Thyroid gland (tissue), 4 donors: ENCODE measurements at regions not wholly inside any gene's neighbourhood (a gene's known extent, or its start where the extent isn't known, plus 50 kb on each side); places are given as distances from the start of the nearest gene placed in this dataset.
"Not testable (repeated sequence)": the region's sequence is repeated elsewhere in the genome, so short reads cannot be mapped to it uniquely, and the experiment has no call there.

ENCODE experiments used
- DNase-seq, 2 donors: peaks; one replicate each; pipeline ENCODE4 v3.0.0-alpha.2; 2019
- H3K27ac ChIP-seq, 3 donors: fragments of 200-600 bp; sonication (generic); 1 replicate in 2 of 3; 2 replicates in 1 of 3; pipeline ENCODE4 v1.5.1; 2016 to 2019; ENCODE audit warnings: mild to moderate bottlenecking in 1 of 3, moderate library complexity in 1 of 3
- H3K27me3 ChIP-seq: fragments of 200-600 bp; sonication (generic); one replicate; pipeline ENCODE4 v1.5.1; 2019
- H3K36me3 ChIP-seq, 2 donors: fragments of 200-600 bp; sonication (generic); one replicate each; pipeline ENCODE4 v1.5.1; 2016 to 2019
- H3K4me1 ChIP-seq, 2 donors: fragments of 200-600 bp; sonication (generic); one replicate each; pipeline ENCODE4 v1.5.1; 2017 to 2019
- H3K4me3 ChIP-seq, 3 donors: fragments of 200-600 bp; sonication (generic); replicated peaks in 1 of 3; 1 replicate in 2 of 3; 2 replicates in 1 of 3; pipeline ENCODE4 v1.5.1; 2016; ENCODE audit warnings: mild to moderate bottlenecking in 1 of 3
- H3K9me3 ChIP-seq: fragments of 200-600 bp; sonication (generic); one replicate; pipeline ENCODE4 v1.5.1; 2017
- POLR2A ChIP-seq, 2 donors: fragments of 450-650 bp; IDR thresholded peaks; one replicate each; pipeline ENCODE4 v1.6.1; 2017; ENCODE audit warnings: antibody characterized with exemption in 2 of 2, mild to moderate bottlenecking in 2 of 2, moderate library complexity in 1 of 2
- WGBS, 2 donors: methylation state at CpG; one replicate each; pipeline ENCODE4 v1.1.5; 2017; 5-methylcytosine and 5-hydroxymethylcytosine counted together
- intact Hi-C: fragments of 100-400 bp; cut with DNase I; formaldehyde crosslinking; loops from one replicate; pipeline ENCODE4 v1.15.1; 2023
- TF ChIP-seq, protein P1 (sequence below), 6 experiments: fragments of 200-600 bp in 3 of 6; fragments of 450-650 bp in 3 of 6; sonication (generic) in 3 of 6; IDR thresholded peaks; one replicate each; pipeline ENCODE4 v1.5.1; 2016 to 2019; ENCODE audit warnings: antibody characterized with exemption in 6 of 6, mild to moderate bottlenecking in 2 of 6, inconsistent platforms in 1 of 6, moderate library complexity in 1 of 6

GRCh38 chr2:138267161-138267901 lies 234.2 kb upstream of the SPOPL start:
- no peaks in the 10 kb centered on the region for H3K9me3 ChIP-seq
- no peak for DNase-seq
- no peaks in the 10 kb centered on the region for H3K27me3 ChIP-seq
- H3K27ac ChIP-seq, result no peak overlapping the region
- H3K4me3 ChIP-seq, result no peak overlapping the region
- intact Hi-C loops, result no loop called here
- TF ChIP-seq POLR2A (IDR thresholded peaks at IDR 0.05), result no peak
- TF ChIP-seq, protein P1, sequence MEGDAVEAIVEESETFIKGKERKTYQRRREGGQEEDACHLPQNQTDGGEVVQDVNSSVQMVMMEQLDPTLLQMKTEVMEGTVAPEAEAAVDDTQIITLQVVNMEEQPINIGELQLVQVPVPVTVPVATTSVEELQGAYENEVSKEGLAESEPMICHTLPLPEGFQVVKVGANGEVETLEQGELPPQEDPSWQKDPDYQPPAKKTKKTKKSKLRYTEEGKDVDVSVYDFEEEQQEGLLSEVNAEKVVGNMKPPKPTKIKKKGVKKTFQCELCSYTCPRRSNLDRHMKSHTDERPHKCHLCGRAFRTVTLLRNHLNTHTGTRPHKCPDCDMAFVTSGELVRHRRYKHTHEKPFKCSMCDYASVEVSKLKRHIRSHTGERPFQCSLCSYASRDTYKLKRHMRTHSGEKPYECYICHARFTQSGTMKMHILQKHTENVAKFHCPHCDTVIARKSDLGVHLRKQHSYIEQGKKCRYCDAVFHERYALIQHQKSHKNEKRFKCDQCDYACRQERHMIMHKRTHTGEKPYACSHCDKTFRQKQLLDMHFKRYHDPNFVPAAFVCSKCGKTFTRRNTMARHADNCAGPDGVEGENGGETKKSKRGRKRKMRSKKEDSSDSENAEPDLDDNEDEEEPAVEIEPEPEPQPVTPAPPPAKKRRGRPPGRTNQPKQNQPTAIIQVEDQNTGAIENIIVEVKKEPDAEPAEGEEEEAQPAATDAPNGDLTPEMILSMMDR (IDR thresholded peaks at IDR 0.05), result no peak
- 73 to 86% methylated on average over 4 of the region's 4 CpGs for WGBS, 2 donors
- H3K36me3 ChIP-seq, result no peaks in the 10 kb centered on the region
- no peaks in the 10 kb centered on the region for H3K4me1 ChIP-seq

- H3K27ac ChIP-seq, result no peak overlapping the region
- TF ChIP-seq, protein P1 (IDR thresholded peaks at IDR 0.05), result no peak
- TF ChIP-seq POLR2A (IDR thresholded peaks at IDR 0.05), result no peak
- no peak overlapping the region for H3K4me3 ChIP-seq
- DNase-seq, result no peak
- H3K36me3 ChIP-seq, result no peaks in the 10 kb centered on the region
- no peaks in the 10 kb centered on the region for H3K9me3 ChIP-seq
- intact Hi-C loops, result no loop called here
- no peaks in the 10 kb centered on the region for H3K27me3 ChIP-seq
- H3K4me1 ChIP-seq, result no peaks in the 10 kb centered on the region
Measured at GRCh38 chr2:138267902-138268254, 233.7 kb upstream of the SPOPL start.

DNA sequence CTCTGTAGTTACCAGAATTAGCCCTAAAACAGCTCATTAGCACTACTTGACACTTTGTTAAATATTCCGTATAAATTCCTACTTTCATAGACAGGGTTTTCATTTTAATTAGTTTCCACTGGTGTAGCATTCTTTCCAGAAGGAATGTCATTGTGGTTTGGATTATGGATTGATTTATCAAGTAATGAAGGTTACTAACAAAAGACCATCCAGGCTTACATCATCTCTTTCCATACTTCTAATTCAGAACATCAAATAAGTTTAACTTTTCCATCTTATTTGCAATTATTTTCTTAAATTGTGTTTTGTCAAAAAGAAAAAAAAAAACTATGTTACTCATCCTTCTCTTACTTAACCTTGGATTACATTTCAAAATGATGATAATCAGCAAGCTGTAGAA lies 231.8 kb upstream of the SPOPL start:
- Histone ChIP-seq H3K9me3 (no peaks in the 10 kb centered on the region), H3K27me3 (no peaks in the 10 kb centered on the region), H3K27ac (no peak overlapping the region), H3K4me3 (no peak overlapping the region), H3K4me1 (no peaks in the 10 kb centered on the region), H3K36me3 (no peaks in the 10 kb centered on the region)
- intact Hi-C loops, result no loop called here
- TF ChIP-seq, protein P1 (IDR thresholded peaks at IDR 0.05), result no peak
- no peak for TF ChIP-seq POLR2A (IDR thresholded peaks at IDR 0.05)
- no peak for DNase-seq
- WGBS, 2 donors, result 87 to 96% methylated on average over 1 of the region's 1 CpG

- TF ChIP-seq, protein P1 (IDR thresholded peaks at IDR 0.05), result no peak
- TF ChIP-seq POLR2A (IDR thresholded peaks at IDR 0.05), result no peak
- DNase-seq, result no peak
- WGBS, 2 donors, result 58 to 73% methylated on average over 7 of the region's 7 CpGs
- Histone ChIP-seq H3K36me3 (no peaks in the 10 kb centered on the region), H3K4me3 (no peak overlapping the region), H3K27me3 (no peaks in the 10 kb centered on the region), H3K4me1 (no peaks in the 10 kb centered on the region), H3K9me3 (no peaks in the 10 kb centered on the region), H3K27ac (no peak overlapping the region)
- intact Hi-C loops, result no loop called here
Measured at GRCh38 chr2:138271467-138271866, 230.1 kb upstream of the SPOPL start.

DNA sequence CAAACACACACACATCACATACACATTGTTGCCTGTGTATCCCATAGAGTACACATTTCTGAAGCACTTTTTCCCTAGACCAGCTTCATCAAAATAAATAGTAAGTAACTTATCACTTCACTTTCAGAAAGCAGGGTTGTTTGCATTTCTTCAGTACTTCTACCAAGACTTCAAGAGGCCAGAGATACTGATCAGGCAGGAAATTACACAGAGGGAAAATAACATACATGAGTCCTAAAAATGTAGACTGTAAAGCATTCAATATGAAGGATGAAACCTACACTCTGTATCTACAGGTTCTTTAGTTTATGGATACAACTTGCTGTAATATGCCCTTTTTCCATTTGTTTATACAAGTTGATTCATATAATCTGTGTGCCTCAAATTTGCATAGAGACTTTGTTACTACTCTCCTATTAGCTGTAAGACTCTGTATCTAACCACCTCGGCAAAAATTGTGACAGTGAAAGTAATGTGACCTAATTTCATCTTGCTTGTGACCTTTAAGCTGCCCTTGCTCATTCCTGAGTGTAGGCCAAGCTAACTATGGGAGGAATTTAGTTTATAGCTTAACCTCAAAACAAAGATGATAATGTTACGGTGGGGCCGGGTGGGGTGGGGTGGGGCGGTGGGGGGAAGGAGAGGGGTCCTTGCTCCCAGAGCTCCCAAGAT lies 228.9 kb upstream of the SPOPL start:
- DNase-seq, result no peak
- H3K36me3 ChIP-seq, result no peaks in the 10 kb centered on the region
- no peaks in the 10 kb centered on the region for H3K9me3 ChIP-seq
- no peak overlapping the region for H3K4me3 ChIP-seq
- H3K4me1 ChIP-seq, result no peaks in the 10 kb centered on the region
- H3K27ac ChIP-seq, result no peak overlapping the region
- H3K27me3 ChIP-seq, result no peaks in the 10 kb centered on the region
- intact Hi-C loops, result no loop called here
- TF ChIP-seq POLR2A (IDR thresholded peaks at IDR 0.05), result no peak
- TF ChIP-seq, protein P1 (IDR thresholded peaks at IDR 0.05), result no peak
- 87 to 88% methylated on average over 4 of the region's 4 CpGs for WGBS, 2 donors

- H3K36me3 ChIP-seq, H3K27me3 ChIP-seq, H3K4me3 ChIP-seq, H3K4me1 ChIP-seq, DNase-seq, H3K9me3 ChIP-seq, intact Hi-C loops, H3K27ac ChIP-seq: not testable (repeated sequence)
- 94 to 95% methylated on average over 12 of the region's 12 CpGs for WGBS, 2 donors
Measured at GRCh38 chr2:138273280-138273679, 228.3 kb upstream of the SPOPL start.
